Activated CD4-positive, alpha-beta T cell treated with anti-CD3 and anti-CD28 coated beads, Interleukin-2, amount 50 U/mL, for 16 hours (primary cell): ENCODE measurements at regions not wholly inside any gene's neighbourhood (a gene's known extent, or its start where the extent isn't known, plus 50 kb on each side); places are given as distances from the start of the nearest gene placed in this dataset.
A peak's percentile ranks its signal among the peaks of the same experiment; 100 is the strongest.

ENCODE experiments used
- DNase-seq: peaks from one replicate; pipeline ENCODE4 v3.0.0-alpha.2; 2020

- DNase-seq = no peak
Observed at GRCh38 chr15:56868170-56868569, 50.3 kb upstream of the TCF12 start.

GRCh38 chr15:56866803-56867202 lies 51.6 kb upstream of the TCF12 start:
- no peak for DNase-seq

DNA sequence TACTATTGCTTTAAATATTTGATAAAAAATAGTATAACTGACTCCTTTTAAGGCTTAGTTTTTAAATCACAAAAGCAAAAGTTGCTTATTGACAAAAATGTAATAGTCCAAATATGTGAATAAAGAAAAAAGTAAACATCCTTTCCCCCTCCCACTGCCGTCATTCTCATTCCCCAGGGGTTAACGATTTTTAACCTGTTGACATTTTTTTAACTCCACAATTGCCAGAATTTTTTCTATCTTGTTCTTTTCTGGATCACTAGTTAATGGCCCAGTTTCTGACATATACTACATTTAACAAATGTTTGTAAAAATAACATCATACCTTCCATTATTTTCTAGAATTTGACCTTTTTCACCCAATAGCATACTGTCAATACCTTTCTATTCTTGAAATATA lies 60.6 kb upstream of the TCF12 start:
- no peak for DNase-seq

DNA sequence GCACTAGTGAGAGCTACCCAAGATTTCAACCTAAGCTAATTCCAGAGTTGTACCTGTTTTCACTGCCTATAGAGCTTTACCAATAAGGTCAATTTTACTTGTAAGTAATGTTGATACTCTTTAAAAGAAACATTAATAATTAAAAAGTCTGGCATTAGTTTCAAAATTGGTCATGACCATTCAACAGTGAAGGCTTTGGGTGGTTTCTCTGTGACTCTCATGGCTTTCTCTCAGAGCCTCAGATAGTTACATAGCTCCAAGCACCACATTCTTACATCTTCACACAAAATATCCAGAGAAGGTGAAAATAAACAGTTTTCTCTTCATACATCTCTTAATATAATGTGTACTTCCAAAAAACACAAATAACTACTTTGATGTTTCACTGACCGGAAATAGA lies 61.5 kb upstream of the TCF12 start:
- DNase-seq = no peak

GRCh38 chr15:56844892-56845291 lies 73.6 kb upstream of the TCF12 start:
- no peak for DNase-seq

- no peak for DNase-seq
Observed at GRCh38 chr15:56844471-56844870, 74.0 kb upstream of the TCF12 start.

DNA sequence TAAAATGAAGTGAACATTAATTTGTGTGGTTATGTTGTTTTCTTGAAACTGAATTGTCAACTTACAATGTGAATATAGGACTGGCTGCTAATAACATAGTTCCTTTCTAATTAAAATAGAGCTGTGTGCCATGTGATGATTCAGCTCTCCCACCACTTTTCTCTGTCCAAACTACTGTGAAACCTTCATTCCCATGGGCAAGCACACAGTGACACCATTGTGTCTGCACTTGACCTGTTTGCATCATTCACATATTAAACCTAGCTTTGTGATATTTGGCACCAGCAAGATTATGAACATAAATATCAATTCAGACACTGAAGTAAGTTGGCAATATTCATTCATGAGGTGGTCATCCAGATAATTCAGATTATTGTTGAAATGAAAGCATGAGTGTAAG lies 78.8 kb upstream of the TCF12 start:
- DNase-seq = no peak

GRCh38 chr15:56839099-56839498 lies 79.3 kb upstream of the TCF12 start:
- no peak for DNase-seq

- no peak for DNase-seq
Observed at GRCh38 chr15:56838085-56838484, 80.4 kb upstream of the TCF12 start.

DNA sequence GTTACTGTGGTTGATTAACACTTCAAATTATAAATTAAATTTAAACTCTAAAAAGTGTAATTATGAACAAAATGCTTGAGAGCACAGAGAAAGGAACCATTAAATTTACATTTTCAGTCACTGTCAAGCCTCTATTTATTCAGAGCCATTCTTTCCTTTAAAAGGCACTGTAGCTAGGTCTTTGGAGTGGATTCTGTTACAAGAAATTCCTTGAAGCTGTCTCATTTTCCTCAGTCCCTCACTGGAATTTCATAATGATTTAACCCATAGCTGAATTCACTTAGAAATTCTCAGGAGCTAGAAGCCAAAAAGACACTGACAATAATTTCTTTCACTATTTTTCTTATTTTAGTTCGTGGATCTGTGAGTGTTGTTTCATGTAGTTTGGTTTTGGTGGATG lies 81.2 kb upstream of the TCF12 start:
- DNase-seq = no peak

DNA sequence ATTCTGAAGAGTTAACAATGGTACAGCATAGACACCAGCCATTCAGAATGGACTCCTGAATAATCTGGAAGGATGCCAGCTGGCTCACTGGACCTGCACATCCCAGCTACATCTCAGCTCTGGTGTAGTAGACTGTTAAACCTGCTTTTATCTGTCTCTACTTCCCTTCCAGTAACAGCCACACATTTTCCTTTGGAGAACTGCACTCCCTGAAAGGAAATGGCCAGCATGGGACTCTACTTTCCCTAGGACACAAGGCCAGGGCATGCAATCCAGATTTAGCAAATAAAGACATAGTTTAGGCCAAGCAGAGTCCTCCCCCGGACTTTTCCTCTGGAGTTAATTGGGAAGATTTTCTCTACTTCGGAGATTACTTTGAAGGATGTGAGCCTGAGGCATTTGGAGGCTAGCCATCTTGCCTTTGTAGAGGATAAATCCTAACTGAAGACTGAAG lies 82.7 kb upstream of the TCF12 start:
- DNase-seq = no peak

DNA sequence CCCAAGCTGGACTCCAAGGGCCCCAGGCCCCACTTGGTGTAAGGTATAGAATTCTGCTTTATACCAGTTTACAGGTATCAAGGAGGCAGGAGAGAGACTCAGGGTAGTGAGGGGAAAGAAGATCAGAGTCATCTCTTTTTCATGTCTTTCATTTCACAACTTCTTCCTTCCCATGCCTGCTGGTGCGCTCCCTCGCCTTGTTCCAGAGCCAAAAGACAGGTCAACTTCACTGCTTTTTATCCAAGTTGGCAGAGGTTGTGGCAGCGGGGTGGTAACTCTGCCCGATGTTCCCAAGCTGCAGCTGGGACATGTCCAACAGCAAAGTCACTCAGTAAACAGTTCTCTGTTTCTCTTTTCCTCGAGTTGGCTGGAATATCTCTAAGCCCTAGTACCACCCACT lies 86.3 kb upstream of the TCF12 start:
- DNase-seq = no peak

- DNase-seq = no peak
Observed at GRCh38 chr15:56831467-56832005, 86.9 kb upstream of the TCF12 start.

DNA sequence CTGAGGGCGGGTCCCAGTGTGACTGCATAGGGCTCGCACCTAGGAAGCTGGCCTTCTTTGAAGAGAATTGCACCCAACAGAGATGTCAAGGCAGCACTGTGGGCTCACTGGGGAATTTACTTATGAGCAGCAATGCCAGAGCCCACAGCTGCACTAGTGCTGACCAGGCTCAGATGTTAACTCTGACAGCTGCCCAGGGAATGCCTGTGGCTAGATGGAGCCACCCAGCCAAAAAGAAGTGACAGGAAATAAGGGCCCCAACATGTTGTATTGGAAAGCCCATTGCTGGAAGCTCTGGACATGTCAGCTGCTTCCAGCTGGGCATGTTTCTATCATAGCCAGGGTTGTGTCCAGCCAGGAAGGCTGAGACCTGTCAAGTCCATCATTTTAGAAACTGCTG lies 90.9 kb upstream of the ZNF280D start:
- DNase-seq = no peak

DNA sequence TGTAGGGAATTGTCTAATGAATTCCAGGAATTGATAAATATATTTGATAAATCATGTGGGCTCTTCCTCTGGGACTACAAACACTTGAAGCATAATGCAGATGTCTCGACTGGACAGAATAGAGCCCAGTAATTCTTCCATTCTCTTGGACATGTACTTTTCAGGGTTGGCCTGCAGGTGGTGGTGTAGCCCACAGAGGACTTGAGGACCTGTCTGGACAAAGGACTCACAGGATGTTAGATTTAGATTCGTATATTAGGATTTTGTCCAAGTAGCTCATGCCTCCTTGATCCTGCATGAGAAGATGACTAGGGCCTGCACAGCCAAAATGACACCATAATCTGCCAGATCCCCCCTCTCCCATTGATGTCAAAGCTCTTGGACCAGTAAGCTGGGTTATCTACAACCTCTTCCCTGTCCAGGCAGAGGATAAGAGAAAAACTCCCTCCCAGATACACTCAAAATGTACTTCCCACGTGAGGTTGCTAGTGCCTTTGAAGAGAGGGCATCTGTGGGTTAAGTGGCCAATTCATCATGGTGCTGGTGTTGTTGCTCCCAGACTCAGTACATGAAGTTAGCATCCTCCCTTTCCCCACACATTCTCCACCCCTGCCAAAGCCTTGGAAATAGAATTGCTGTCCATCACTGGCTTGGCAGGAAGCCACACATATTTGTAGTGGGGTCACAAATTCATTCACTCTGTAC lies 88.6 kb upstream of the ZNF280D start:
- peak; percentile 47 for DNase-seq

DNA sequence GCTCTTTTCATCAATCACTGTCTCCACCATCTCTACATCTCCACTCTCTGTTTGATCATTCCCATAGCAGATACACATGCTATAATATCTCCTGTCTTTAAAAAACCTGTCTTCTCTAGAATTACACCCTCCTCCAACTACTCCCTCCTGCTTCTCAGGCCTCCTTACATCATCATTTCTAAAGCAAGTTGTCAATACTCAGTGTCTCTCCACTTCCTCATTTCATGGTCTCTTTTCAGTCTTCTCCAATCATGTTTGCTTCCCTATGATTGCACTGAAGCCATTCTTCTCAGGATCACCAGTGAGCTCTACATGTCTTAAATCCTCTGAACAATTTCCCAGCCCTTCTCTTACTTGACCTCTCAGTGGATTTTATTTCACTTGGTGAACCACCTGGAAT lies 87.0 kb upstream of the ZNF280D start:
- no peak for DNase-seq

- no peak for DNase-seq
Observed at GRCh38 chr15:56817321-56818080, 84.2 kb upstream of the ZNF280D start.

GRCh38 chr15:56816781-56817180 lies 83.5 kb upstream of the ZNF280D start:
- no peak for DNase-seq

DNA sequence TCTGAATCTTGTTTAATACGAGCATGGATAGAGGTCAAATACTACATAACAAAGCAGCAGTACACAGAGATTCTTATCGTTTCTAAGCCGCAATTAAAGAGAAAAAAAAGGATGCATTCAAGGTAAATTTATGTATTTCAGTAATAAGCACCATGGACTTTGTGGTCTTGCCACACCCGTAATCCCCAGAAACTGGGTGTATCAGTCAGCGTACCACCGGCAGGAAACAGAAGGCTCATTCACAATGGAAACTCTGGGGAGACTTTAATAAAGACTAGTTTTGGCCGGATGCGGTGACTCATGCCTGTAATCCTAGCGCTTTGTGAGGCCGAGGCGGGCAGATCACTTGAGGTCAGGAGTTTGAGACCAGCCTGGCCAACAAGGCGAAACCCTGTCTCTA lies 81.9 kb upstream of the ZNF280D start:
- peak; percentile 37 for DNase-seq

DNA sequence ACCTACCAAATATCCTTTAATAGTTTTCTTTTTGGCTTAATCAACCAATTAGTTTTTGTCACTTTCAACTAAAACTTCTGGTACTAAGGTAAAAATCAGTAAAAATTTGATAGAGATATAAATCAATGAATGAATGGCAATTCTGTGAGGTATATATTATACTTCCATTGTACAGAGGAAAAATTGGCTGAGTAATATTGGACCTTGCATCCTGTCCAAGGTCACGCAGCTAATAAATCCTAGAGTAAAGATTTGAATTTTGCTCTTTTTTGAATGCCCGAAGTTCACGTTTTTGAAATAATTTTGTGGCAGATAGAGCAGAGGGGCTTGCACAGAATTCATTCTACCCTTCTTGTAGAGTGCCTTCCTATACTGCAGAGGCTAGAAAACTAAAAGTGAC lies 81.1 kb upstream of the ZNF280D start:
- no peak for DNase-seq

DNA sequence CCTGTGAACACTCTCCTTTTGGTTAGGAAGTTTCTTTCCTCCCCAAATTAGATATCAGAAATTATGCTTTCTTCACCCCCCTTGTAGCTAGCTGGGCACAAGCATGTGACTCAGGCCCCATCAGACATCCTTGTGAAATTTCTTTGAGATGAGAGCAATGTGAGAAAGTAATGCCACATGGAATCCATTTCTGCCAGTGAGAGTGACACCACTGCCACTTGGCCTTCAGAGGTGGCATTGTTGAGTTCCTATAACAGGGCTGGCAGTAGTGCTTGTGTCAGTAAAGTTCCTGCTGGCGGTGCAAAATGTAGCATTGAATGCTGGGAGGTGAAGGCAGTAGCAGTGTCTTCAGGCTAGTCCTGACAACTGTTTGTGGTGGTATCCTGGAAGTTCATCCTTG lies 80.7 kb upstream of the ZNF280D start:
- no peak for DNase-seq

GRCh38 chr15:56812961-56813360 lies 79.7 kb upstream of the ZNF280D start:
- no peak for DNase-seq

DNA sequence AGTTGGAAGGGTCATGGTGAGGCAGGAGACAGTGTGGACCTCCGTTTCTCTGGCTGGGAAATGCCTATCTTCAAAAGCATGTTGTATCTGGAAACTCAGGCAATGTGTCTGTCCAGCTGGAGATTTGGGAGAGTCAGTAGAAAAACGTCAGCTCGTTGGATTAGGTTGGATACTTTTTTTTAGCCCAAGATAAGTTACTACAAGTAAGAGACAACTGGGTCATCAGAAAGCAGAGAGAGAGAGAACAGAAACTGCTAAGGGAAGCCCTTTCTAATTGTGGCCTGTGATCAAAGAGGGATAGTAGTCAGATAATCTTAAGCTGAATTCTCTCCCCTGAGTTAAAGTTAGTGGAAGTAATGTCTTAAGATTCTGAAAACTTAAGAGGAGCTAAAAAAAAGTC lies 78.9 kb upstream of the ZNF280D start:
- DNase-seq = no peak

DNA sequence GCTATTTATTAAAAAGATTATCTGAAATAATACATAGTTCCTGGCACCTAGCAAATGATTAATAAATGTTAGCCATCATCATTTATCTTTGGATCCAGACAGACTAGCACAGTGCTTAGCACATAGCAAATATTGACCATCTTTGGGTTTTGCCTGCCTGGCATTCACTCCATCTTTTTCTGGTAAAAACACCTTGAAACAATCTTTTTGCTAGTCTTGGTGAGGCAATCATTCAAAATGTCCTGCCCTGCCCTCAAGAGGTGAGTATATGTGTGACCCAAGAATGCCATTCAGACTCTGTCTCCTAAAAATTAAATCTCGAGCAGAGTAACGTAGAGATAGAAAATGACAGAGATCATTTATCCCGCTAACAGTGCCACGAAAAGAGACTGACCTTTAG lies 78.3 kb upstream of the ZNF280D start:
- no peak for DNase-seq
